GM13976 (cell line): ENCODE measurements at regions not wholly inside any gene's neighbourhood (a gene's known extent, or its start where the extent isn't known, plus 50 kb on each side); places are given as distances from the start of the nearest gene placed in this dataset.

Experiments
- DNase-seq: peaks from one replicate; pipeline ENCODE4 v3.0.0; 2012; ENCODE audit warnings: low spot score
- in situ Hi-C: fragments of 300-500 bp; cut with MboI; formaldehyde crosslinking; loops from one replicate; pipeline ENCODE4 v1.12.0; 2022; ENCODE audit warnings: low sequenced_read_pairs, mixed read lengths, inconsistent platforms; ENCODE audit not compliant: unreplicated experiment
- TF ChIP-seq, protein P1 (sequence below): IDR thresholded peaks from 2 replicates; pipeline ENCODE4 v1.5.1; 2012; ENCODE audit warnings: borderline replicate concordance, mild to moderate bottlenecking; ENCODE audit not compliant: insufficient read depth; ENCODE audit errors: extremely low read depth, missing control alignments, control extremely low read depth

- DNase-seq = no peak
- in situ Hi-C loops = no loop called here
- TF ChIP-seq, protein P1, sequence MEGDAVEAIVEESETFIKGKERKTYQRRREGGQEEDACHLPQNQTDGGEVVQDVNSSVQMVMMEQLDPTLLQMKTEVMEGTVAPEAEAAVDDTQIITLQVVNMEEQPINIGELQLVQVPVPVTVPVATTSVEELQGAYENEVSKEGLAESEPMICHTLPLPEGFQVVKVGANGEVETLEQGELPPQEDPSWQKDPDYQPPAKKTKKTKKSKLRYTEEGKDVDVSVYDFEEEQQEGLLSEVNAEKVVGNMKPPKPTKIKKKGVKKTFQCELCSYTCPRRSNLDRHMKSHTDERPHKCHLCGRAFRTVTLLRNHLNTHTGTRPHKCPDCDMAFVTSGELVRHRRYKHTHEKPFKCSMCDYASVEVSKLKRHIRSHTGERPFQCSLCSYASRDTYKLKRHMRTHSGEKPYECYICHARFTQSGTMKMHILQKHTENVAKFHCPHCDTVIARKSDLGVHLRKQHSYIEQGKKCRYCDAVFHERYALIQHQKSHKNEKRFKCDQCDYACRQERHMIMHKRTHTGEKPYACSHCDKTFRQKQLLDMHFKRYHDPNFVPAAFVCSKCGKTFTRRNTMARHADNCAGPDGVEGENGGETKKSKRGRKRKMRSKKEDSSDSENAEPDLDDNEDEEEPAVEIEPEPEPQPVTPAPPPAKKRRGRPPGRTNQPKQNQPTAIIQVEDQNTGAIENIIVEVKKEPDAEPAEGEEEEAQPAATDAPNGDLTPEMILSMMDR = no peak
Observed at GRCh38 chr2:58535182-58535581, 294.1 kb upstream of the FANCL start.

GRCh38 chr2:58533376-58533775 is 292.3 kb upstream of the FANCL start:
- TF ChIP-seq, protein P1 = no peak
- no peak for DNase-seq
- in situ Hi-C loops = no loop called here

DNA sequence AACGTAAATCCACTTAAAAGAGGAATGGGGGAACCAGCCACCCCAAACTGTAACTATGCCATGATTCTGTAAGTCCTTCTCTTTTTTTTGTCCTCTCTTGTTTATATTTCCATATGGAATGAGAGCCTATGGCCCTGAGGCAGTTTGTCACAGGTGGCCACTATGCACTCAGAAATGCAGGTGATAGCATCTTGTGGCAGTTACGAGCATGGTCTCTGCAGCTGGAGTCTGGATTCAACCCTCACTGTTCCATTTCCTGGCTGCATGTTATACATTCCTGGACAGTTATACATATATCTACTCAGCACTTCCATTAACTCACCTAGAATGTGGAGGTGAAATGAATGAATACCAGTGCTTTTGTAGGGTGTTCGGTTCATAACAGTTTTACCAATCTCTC is 291.5 kb upstream of the FANCL start:
- no peak for DNase-seq
- TF ChIP-seq, protein P1 = no peak
- in situ Hi-C loops = no loop called here

DNA sequence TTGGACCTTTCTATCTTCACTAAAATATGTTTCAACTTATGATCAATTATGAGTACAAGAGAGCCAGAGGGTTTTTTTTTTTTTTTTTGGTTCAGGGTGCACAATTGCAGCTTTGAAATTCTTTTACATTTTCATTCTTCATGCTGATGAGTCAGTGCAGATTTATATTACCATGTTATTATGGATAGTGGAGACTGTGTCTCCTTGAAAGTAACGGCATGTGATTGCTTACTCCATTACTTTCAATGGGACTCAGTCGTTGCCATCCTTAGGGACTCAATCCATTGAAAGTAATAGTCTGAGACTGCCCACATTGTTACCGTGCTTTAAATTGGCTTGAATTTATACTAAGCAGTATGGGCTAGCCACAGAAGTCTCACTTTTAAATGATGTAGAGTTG is 286.5 kb upstream of the FANCL start:
- in situ Hi-C loops = no loop called here
- DNase-seq = no peak
- TF ChIP-seq, protein P1 = no peak

DNA sequence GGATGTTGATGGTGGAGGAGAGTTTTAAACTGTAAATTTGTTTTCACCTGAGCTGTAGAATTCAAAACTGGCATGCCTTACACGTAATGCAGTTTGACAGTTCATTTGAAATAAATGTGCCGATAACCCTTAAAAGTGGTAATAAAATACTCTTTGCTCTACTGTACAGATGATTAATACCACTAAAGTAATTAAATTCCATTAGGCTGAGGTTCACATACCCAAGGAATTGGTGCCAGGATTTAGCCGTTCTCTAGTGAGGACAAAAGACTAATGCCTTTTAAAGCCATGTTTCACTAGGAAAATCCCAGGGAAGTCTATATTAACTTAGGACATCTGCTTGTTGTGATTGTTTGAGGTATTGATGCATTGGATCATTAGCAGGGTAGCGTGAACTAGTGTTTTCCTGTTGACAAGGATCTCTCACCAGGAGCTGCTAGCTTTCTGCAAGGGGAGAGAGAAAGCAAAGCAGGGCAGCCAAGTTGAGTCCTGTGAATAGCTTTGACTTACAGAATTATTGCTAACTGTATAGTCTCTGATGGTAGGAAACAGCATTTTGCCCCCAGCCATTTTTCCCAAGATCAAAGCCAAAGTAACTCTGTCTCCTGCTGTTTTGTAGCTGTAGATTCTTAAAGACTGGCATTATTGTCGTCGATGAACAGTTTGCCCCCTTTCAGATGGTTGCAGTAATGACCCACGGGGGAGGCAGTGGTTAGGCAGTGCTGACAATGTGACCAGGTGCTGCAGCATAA is 280.9 kb upstream of the FANCL start:
- in situ Hi-C loops = no loop called here
- no peak for DNase-seq
- TF ChIP-seq, protein P1 = no peak

- in situ Hi-C loops = no loop called here
- TF ChIP-seq, protein P1 = no peak
- no peak for DNase-seq
Observed at GRCh38 chr2:58520903-58521302, 279.8 kb upstream of the FANCL start.
